ENCODE measurements at regions not wholly inside any gene's neighbourhood (a gene's known extent, or its start where the extent isn't known, plus 50 kb on each side); places are given as distances from the start of the nearest gene placed in this dataset.

GRCh38 chr4:13248621-13249298 lies 235.4 kb downstream of the RAB28 start:
- FAIRE-seq, result no peak

- FAIRE-seq, result no peak
Observed at GRCh38 chr4:13246107-13246506, 238.0 kb downstream of the RAB28 start.

- FAIRE-seq, result no peak
Observed at GRCh38 chr4:13244444-13244843, 239.7 kb downstream of the RAB28 start.

- no peak for FAIRE-seq
Observed at GRCh38 chr4:13243152-13243551, 241.0 kb downstream of the RAB28 start.

GRCh38 chr4:13240066-13240465 lies 244.1 kb downstream of the RAB28 start:
- FAIRE-seq, result no peak

GRCh38 chr4:13238936-13239335 lies 245.2 kb downstream of the RAB28 start:
- FAIRE-seq, result no peak

GRCh38 chr4:13236485-13236884 lies 247.7 kb downstream of the RAB28 start:
- no peak for FAIRE-seq

GRCh38 chr4:13233755-13234154 lies 250.4 kb downstream of the RAB28 start:
- FAIRE-seq, result no peak

GRCh38 chr4:13219971-13220370 lies 264.2 kb downstream of the RAB28 start:
- no peak for FAIRE-seq

GRCh38 chr4:13218326-13218958 lies 265.7 kb downstream of the RAB28 start:
- no peak for FAIRE-seq

GRCh38 chr4:13215560-13215959 lies 268.6 kb downstream of the RAB28 start:
- FAIRE-seq, result no peak

GRCh38 chr4:13212936-13213335 lies 271.2 kb downstream of the RAB28 start:
- no peak for FAIRE-seq

- no peak for FAIRE-seq
Observed at GRCh38 chr4:13209600-13209999, 274.5 kb downstream of the RAB28 start.

GRCh38 chr4:13208558-13209193 lies 275.5 kb downstream of the RAB28 start:
- no peak for FAIRE-seq

- FAIRE-seq, result no peak
Observed at GRCh38 chr4:13207226-13207625, 276.9 kb downstream of the RAB28 start.

- no peak for FAIRE-seq
Observed at GRCh38 chr4:13203101-13203500, 281.0 kb downstream of the RAB28 start.

GRCh38 chr4:13202701-13203100 lies 281.4 kb downstream of the RAB28 start:
- no peak for FAIRE-seq

GRCh38 chr4:13201241-13201640 lies 282.9 kb downstream of the RAB28 start:
- FAIRE-seq, result no peak

- no peak for FAIRE-seq
Observed at GRCh38 chr4:13196721-13197120, 287.4 kb downstream of the RAB28 start.

GRCh38 chr4:13193662-13194061 lies 290.5 kb downstream of the RAB28 start:
- FAIRE-seq, result no peak

- FAIRE-seq, result no peak
Observed at GRCh38 chr4:13190093-13190721, 293.9 kb downstream of the RAB28 start.

- no peak for FAIRE-seq
Observed at GRCh38 chr4:13184199-13184598, 299.9 kb downstream of the RAB28 start.

- no peak for FAIRE-seq
Observed at GRCh38 chr4:13182133-13182532, 302.0 kb downstream of the RAB28 start.

GRCh38 chr4:13181681-13182080 lies 302.5 kb downstream of the RAB28 start:
- no peak for FAIRE-seq

Data from G401.6 (cell line).